Esophagus muscularis mucosa (tissue), 4 donors: ENCODE measurements at regions not wholly inside any gene's neighbourhood (a gene's known extent, or its start where the extent isn't known, plus 50 kb on each side); places are given as distances from the start of the nearest gene placed in this dataset.

Experiments used
- EP300 ChIP-seq: sonication (generic); formaldehyde crosslinking; IDR thresholded peaks from one replicate; pipeline ENCODE4 v1.6.1; 2017; ENCODE audit warnings: antibody characterized with exemption
- POLR2A ChIP-seq: fragments of 450-650 bp; IDR thresholded peaks from one replicate; pipeline ENCODE4 v1.6.1; 2017; ENCODE audit warnings: antibody characterized with exemption, moderate library complexity, mild to moderate bottlenecking, low read depth
- POLR2AphosphoS5 ChIP-seq, 2 donors: sonication (generic); formaldehyde crosslinking; IDR thresholded peaks; one replicate each; pipeline ENCODE4 v1.6.1; 2017; ENCODE audit warnings: antibody characterized with exemption in 2 of 2
- TF ChIP-seq, protein P1 (sequence below), 3 experiments: fragments of 200-600 bp in 2 of 3; fragments of 450-650 bp in 1 of 3; sonication (generic) in 2 of 3; IDR thresholded peaks; one replicate each; pipeline ENCODE4 v1.5.1; 2017 to 2019; ENCODE audit warnings: antibody characterized with exemption in 3 of 3, mild to moderate bottlenecking in 2 of 3, moderate library complexity in 1 of 3

DNA sequence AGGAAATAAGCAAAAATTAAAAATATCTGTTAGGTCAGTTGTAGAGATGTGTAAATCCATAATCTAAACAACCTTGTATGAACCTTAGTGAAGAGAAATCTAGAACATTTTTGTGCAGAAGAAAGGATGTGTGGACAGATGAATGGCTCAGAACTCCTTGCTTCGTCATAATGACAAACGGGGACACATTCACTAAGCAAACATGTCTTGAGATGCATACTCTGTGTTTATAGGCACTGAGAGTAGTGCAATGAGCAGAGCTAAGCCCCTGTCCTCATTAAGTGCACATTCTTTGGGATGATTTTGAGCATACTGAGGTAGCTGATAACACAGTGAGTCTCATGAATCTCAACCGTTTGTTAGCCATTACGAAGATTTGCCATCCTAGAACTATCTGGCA is 360.6 kb upstream of the ANKRD30A start:
- TF ChIP-seq, protein P1, sequence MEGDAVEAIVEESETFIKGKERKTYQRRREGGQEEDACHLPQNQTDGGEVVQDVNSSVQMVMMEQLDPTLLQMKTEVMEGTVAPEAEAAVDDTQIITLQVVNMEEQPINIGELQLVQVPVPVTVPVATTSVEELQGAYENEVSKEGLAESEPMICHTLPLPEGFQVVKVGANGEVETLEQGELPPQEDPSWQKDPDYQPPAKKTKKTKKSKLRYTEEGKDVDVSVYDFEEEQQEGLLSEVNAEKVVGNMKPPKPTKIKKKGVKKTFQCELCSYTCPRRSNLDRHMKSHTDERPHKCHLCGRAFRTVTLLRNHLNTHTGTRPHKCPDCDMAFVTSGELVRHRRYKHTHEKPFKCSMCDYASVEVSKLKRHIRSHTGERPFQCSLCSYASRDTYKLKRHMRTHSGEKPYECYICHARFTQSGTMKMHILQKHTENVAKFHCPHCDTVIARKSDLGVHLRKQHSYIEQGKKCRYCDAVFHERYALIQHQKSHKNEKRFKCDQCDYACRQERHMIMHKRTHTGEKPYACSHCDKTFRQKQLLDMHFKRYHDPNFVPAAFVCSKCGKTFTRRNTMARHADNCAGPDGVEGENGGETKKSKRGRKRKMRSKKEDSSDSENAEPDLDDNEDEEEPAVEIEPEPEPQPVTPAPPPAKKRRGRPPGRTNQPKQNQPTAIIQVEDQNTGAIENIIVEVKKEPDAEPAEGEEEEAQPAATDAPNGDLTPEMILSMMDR (IDR thresholded peaks at IDR 0.05) = no peak
- TF ChIP-seq EP300 (no peak), POLR2AphosphoS5 (IDR thresholded peaks at IDR 0.05) (no peak), POLR2A (no peak)
